GM20431 (cell line): ENCODE measurements at regions not wholly inside any gene's neighbourhood (a gene's known extent, or its start where the extent isn't known, plus 50 kb on each side); places are given as distances from the start of the nearest gene placed in this dataset.
"Not testable (repeated sequence)": the region's sequence is repeated elsewhere in the genome, so short reads cannot be mapped to it uniquely, and the experiment has no call there.

Experiments
- in situ Hi-C: fragments of 300-500 bp; cut with MseI, MboI; formaldehyde crosslinking; loops from one replicate; pipeline ENCODE4 v1.15.0; 2020; ENCODE audit warnings: low sequenced_read_pairs; ENCODE audit not compliant: unreplicated experiment

- in situ Hi-C loops: not testable (repeated sequence)
Observed at GRCh38 chr3:177353879-177354278, 156.6 kb upstream of the TBL1XR1 start.

DNA sequence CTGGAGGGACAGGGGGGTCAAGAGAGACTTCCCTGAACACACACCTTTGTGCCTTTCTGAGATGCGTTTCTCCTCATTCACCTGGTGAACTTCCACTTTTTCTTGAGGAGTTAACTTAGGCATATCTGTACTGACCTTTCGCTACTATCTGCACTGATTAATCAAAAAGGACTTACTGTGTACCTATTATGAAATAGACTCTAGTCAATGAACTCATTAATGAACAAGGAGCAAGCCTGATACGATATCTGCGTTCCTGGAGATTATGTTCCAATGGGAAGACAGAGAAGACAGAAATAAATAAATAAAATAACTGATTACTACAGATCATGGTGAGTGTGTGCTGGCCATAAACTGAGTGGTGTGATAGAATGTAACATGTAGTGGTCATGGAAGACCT lies 157.2 kb upstream of the TBL1XR1 start:
- in situ Hi-C loops: no loop called here

GRCh38 chr3:177356113-177356512 lies 158.8 kb upstream of the TBL1XR1 start:
- in situ Hi-C loops: loop anchor here (5.0 kb wide), 1 partner anchor 159 kb away; the partner anchor contains the start of gene TBL1XR1

GRCh38 chr3:177356952-177357351 lies 159.7 kb upstream of the TBL1XR1 start:
- in situ Hi-C loops: loop anchor here (5.0 kb wide), 1 partner anchor 160 kb away; the partner anchor contains the start of gene TBL1XR1

DNA sequence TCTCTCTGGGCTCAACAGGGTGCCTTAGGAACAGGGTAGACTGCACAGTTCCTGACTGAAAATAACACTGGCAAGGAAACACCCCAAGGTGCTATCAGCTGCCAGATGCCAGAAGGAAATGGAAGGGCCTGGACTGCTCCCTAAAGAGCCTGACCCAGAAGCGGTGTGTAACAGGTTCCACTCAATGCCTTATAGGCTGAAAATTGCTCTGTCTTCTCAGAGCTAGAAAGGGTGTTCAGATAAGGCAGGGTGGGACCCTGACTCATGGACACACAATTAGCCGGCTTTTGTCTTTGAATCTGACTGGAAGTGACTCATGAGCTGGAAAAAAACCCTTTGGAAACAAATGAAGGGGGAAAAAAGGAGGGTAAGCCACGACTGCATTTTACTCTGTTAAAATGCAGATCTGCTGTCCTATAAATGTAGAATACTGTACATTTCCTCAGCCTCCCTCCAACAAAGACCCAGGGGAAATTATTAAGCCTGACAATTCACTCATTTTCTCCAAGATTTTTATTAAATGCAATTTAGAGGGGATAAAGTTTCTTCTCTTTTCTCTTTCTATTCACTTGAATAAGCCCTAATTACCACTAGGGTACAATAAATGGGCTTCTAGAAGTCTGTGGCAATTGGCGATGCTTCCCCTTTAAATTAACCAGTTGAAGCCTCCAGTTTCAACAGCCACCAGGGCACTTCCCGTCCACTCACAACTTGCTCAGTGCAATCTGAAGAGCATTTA lies 160.2 kb upstream of the TBL1XR1 start:
- in situ Hi-C loops: loop anchor here (5.0 kb wide), 1 partner anchor 160 kb away; the partner anchor contains the start of gene TBL1XR1

GRCh38 chr3:177358091-177358976 lies 161.1 kb upstream of the TBL1XR1 start:
- in situ Hi-C loops: loop anchor here (5.0 kb wide), 1 partner anchor 161 kb away; the partner anchor contains the start of gene TBL1XR1

DNA sequence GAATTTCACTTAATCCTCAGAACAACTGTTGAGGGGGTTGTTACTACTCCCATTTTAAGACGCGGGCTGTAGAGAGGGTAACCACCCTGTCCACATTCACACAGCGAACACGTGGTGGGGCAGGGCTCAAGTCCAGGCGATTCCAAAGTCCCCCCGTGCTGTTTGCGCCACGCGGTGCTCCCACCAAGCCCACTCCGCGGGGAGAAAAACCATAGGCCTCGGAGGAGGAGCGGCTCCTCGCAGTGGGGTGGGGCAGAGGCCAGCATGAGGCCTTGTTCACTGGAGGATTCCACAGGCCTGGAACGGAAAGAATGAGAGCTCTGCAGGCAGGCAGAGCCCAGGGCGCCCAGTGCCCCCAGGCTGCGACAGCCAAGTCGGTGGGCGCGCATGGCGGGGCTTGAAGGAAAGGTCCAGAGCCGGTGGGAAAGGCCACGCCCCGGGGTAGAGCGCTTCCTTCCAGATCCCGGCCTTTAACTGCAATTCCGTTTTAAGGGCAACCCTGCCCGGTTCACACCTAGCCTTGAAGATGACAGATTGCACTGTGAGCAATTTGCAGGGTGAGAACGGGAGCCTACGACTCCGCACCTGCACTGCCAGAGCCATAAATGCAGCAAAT lies 161.8 kb upstream of the TBL1XR1 start:
- in situ Hi-C loops: loop anchor here (5.0 kb wide), 1 partner anchor 162 kb away; the partner anchor contains the start of gene TBL1XR1

DNA sequence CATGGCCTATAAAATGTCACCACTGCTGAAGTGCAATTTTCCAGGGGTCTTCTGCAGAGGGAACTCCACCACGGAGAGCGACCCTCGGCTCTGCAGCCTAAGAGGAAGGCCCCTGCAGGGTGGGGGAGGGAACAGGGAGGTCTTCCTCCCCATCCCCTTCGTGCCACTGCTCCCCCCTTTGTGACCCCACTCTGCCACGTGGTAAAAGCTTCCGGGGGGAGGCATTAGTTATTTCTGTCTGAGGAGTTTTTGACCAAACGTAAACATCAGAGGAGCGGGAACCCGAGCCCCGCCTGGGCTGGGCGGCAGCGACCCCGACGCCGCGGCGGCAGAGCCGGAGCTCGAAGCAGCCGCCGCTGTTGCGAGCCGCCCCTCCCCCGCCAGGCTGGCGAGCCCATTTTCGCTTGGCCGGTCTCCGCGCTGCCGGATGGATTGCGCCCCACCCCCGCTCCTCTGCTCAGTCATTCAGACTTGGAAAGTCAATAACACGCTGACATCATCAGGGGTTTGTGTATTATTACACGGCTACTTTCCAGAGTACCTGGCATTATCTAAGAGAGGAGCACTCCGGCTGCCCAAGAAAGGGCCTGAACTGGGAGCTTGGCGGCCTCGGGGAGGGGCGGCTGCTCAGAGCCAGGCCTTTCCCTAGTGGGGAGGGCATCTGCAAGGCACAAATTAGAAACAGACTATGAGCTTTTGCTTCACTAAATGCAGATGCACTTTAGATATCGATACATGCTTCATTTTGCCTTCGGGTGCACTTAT lies 162.5 kb upstream of the TBL1XR1 start:
- in situ Hi-C loops: loop anchor here (5.0 kb wide), 1 partner anchor 162 kb away; the partner anchor contains the start of gene TBL1XR1

GRCh38 chr3:177361081-177361938 lies 164.0 kb upstream of the TBL1XR1 start:
- in situ Hi-C loops: no loop called here

DNA sequence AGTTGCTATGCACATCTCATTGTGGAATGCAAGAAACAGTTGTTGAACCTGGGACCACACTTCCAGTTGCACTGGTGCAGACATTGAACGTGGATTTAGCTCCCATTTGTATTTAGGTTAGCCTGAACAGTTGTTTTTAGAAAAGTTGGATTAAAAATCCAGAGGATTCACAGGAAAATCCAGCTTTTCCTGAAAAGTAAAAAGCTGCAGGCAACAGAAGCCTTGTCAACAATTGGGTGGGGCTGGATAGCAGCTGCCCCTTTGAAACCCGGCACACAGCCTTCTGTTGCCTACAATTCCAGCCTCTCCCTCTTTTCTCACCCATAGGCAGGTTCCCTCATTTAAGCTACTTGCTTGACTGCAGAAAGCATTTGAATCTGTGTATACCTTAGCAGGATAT lies 165.3 kb upstream of the TBL1XR1 start:
- in situ Hi-C loops: no loop called here

- in situ Hi-C loops: no loop called here
Observed at GRCh38 chr3:177364236-177364635, 167.0 kb upstream of the TBL1XR1 start.

GRCh38 chr3:177365294-177365693 lies 168.0 kb upstream of the TBL1XR1 start:
- in situ Hi-C loops: not testable (repeated sequence)

DNA sequence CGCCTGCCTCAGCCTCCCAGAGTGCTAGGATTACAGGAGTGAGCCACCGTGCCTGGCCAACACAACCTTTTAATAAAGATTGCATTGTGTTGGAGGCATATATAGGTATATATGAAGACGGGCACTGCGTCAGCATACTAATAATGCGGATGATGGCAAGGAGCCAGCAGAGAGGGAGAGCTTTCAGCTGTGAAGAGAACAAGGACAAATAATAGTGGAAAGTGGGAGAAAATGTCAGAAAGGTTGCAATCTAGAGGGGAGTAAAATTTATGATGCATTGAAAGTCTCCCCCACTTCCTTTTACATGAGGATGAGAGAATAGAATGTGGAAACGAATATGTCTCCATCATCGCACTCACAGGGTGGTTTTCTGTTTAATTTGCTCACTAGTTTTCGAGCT lies 170.5 kb upstream of the TBL1XR1 start:
- in situ Hi-C loops: no loop called here

DNA sequence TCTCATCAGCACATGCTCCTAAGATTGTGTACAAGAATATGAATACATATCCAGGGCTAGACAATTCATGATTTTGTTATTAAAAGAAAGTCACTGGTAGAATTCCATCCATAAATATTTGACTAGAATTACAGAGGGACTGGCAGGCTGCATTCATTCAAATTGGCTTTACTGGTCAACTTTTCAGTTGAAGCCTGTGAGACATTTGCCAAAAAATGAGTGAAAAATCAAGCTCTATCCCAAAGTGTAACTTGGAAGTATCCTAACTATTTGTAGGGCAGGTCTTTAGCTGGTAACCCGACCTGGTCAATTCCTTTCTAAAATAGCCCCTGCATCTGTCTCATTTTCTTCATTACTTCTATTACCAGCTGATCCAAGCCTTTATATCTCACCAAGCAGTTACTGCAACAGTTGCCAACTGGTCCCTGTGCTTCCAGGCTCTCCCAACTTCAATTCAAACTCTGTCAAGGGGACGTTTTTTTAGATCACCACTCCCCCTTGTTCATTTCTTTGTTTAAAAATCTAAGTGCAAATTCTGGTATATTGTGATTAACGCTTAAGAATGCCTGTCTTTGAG lies 173.1 kb upstream of the TBL1XR1 start:
- in situ Hi-C loops: no loop called here

DNA sequence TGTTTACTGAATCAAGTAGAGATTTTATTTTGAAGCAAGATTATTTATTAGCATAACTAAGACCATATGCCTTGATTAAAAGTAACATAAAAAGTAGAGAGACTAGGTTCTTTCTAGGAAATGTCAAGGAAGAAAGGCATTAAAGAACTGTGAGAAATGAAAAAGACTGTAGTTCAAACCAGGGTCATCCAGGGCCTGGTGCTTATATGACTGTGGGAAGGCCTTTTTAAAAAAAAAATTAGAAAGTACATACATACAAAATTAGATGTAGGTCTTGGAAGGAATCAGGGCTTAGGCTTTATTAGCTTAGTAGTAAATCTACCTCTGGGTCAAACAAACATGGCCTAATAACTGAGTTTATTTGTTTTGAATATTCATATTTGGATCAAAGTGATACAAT lies 173.9 kb upstream of the TBL1XR1 start:
- in situ Hi-C loops: no loop called here

- in situ Hi-C loops: no loop called here
Observed at GRCh38 chr3:177371888-177372287, 174.6 kb upstream of the TBL1XR1 start.

GRCh38 chr3:177374323-177374722 lies 177.0 kb upstream of the TBL1XR1 start:
- in situ Hi-C loops: no loop called here

- in situ Hi-C loops: no loop called here
Observed at GRCh38 chr3:177375316-177375715, 178.0 kb upstream of the TBL1XR1 start.
